NCI-H187 treated with DMSO at 0.1 percent for 48 hours (cell line): ENCODE measurements at regions not wholly inside any gene's neighbourhood (a gene's known extent, or its start where the extent isn't known, plus 50 kb on each side); places are given as distances from the start of the nearest gene placed in this dataset.
"Not testable (repeated sequence)": the region's sequence is repeated elsewhere in the genome, so short reads cannot be mapped to it uniquely, and the experiment has no call there.

Experiments used
- DNase-seq: peaks from one replicate; lab custom pipeline; 2025; lab: John Stamatoyannopoulos, UW

DNA sequence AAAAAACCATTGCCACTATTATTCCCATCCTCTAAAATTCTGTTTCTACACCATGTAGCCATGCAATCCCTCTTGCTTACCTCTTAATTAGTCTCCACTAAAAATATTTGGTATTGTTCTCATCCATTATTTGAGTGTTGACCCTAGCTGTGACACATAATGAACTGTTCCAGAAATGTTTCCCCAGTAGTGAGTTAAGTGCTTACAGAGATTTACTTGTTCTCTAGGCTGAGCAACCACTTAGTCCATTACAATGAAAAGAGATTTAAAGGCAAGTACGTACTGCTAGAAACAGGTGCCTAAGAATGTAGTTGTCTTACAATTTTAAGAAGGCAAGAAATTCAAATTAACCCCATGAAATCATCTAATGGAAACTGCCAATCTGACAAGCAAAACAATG, 112.7 kb upstream of the PTPN13 start:
- DNase-seq: no peak

DNA sequence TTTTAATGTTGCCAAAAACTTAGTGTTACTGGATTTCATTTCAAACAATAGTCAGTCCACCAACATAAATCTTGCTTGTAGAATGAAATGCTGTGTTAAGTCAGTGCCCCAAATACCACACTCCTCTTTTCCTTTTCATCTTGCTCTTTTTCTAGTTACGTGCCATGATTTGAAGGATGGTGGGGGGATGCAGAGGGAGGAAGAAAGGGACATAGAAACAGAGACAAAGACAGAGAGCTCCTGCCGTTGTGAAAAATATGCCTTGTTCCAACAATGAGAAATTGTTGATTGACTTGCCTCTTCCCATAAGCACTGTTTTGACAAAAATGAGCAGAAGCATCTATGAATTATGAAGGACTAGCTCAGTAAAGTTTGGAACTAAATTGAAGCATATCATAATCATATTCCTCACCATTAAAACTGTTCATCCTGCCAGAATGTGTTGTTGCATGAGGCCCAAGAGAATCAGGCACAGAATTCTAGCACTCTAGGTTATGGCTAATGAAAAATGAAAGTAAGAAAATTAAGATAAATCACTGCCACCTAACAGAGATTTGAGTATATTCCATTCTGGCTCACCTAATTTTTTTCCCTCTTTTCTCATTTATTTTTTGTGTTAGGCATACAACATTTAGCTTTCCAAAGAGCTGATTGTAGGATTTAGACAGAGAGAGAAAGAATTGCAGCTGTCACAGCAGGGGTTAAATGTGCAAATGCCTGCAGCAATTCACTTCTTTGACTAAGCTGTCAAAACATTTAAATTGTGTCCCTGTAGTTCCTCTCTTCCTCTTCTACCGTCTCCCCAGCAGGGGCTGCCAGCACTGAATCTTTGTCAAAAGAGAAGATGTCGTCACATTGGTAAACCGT, 111.6 kb upstream of the PTPN13 start:
- DNase-seq: no peak

DNA sequence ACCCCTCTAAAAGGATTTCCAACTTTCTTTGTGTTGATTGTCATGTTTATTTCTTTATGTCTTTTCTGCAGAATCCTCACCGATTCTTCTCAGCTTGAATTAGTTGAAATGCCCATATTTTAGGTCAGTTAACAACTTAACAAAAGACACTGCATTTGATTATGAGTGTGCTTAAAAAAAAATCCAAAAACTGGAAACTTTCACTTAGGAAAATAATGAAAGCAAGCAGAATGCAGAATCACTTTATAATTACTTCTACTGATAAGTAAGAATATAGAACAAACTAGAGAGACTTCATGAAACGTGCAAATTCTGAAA, 111.0 kb upstream of the PTPN13 start:
- no peak for DNase-seq

DNA sequence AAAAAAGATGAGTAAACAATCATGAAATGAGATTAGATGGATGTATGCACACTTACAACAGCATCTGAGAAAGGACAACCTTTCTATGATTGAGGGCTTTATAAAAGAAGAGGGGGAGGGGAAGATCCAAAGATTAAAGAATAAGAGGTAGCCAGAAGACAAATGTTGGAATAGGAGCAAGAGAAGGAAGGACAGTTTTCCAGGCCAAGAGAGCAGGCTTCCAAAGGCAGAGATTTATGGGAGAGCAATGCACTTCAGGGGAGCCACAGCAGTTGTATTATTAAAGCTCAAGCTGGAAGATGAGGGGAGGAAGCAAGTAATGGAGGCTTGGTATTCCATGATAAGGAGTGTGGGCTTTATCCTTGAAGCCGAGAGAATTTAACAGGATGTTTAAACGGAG, 110.3 kb upstream of the PTPN13 start:
- DNase-seq: no peak

DNA sequence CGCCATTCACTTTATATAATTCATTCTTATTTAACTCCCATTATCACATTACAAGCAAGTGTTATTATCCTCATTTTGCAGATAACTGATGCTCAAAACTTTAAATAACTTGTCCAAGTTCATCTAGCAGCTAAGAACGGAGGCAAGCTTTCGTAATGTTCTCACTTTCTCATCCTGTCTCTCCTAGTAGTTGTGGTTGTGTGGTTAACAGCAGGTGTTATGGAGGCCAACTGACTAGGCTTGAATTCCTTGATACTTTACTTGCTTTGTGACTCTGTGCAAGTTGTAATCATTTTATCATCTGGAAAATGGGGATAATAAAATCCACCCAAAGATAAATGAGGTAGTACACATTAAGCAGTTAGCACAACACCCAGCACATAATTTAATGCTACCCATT, 109.9 kb upstream of the PTPN13 start:
- DNase-seq: no peak

DNA sequence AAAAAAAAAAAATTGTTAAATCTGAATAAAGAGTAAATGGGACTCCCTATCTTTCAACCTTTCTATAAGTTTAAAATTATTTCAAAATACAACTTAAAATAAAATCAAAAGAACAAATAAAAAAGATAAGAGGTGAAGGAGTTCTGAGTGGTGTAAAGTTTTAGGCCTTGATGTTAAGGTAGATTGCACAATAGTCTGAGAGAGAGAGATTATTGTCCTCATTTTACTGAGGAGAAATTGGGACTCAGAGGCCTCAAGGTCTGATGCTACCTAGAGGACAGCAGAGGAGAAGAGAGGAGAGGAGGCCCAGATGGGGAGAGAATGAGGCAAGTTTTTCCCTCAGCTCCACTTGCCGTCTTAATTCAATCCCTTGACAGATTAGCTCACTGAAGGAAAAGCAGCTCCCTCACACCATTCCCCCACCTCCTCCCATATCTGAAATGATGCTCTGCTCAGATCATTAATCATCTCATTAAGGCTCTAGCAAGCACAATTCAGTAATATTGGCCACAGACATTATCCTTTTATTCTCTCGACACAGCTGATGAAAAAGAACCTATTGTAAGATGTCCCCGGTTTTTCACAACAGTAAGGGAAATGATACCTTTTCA, 106.3 kb upstream of the PTPN13 start:
- no peak for DNase-seq

DNA sequence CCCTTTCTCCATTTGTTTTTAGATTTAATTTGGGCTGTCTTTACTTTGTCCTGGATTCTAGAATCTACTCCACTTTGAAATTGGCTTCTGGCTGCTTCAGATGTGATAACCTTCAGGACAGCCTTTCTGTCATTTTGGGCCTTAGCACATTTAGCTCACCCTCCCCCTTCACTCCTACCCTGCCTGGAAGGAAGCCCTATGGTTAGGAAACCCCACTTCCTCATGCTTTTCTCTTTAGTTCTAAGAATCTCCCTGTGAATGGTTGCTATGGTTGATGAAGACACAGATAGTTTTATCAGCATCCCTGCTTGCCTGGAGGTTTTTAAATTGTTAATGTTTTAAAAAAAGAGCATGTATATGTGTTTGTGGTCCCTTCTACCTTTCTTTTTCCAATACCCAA, 100.7 kb upstream of the PTPN13 start:
- no peak for DNase-seq

DNA sequence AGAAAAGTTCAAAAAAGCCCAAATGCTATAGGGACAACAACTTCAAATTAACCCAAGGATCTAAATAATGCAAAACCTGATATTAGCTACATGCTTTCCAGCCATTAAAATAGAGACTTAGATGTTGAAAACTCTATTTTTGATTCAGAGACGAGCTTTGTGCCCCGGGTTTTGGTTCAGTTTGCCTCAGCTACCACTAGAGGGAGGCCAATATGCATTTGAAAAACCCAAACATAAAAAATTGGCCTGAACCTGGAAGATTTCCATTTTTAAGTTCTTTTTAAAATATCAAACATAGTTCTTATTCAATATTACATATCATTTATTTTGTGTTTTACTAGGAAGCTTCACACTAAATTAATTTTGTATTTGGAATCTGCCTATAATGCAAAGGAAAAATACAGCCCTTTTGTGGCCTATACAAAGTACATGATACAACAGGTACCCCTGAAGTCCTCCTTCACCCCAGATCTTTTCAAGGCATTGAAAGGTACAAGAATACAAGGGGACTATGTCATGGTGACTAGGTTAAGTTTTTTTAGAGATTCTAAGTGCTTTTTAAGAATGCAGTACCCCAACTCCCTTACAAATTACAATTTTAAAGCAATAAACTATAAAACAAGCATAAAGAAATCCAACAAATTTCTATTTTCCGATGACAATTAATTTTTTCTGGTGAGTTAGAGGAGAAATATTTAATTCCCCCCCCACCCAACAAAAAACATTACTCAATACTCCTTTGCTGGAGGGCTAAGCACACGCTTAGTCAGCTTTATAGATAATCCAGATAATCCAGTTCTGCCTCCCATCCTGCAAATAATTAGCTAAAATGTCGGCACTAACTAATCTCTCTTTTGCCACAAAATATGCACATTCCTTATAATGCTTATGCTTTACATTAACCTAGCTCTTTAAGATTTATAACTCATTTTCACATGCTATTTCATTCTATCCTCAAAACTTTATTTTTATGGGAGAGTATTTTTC, 97.7 kb upstream of the PTPN13 start:
- no peak for DNase-seq

DNA sequence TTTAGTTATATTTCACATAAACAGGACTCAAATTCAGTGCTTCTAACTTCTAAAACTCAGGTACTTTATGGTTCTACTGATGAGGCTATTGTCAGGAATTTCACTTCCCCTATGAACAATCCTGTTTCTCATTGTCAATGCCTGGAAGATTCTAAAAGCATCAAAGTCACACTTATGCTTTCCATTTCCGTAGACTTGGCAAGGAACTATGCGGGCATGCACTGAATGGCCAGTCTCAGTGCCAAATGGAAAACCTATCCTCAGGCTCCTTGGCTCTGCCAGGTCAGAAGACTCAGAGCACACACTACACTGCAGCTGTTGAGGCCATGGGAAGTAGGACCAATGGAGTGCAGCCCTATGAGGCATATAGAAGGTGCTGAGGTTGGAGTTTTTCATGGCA, 97.0 kb upstream of the PTPN13 start:
- DNase-seq: no peak

DNA sequence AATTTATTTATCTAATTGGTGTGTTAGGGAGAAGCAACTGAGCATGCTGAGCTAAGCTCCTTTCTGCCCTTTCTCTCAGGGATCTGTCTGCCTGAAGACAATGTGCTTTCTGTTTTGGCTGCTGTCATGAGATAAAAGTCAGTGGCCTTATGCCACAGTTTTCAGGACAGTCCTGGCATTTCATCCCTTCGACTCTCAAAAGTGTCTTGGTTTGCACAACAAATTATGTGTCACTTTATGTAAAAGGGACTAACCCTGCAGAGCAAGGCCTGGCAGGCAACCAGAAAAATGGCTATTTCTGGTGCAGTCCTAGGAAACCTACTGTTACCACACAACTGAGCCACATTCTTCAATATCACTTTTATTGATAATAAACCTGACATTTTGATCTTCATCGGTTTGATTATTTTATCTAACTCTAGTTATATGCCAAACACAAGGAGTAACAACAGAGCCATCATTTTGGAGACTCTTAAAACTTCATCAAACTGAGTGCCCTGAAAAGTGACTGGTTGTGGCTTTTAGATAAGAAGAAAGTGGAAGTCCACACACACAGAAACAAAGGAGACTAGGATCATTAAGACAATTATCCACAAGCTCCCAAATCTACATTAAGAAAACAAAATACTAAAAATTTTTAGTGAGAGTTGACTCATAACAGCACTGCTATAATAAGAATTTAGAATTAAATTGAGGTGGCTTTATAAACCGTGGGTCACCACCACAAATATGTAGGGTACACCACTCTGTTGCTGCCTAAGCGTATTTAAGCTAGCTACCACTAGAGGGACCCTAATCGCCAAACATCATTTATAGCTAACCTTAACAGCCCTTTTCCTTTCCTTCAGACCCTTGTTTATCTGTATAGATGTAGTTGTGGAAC, 95.9 kb upstream of the PTPN13 start:
- peak; percentile 43 for DNase-seq

DNA sequence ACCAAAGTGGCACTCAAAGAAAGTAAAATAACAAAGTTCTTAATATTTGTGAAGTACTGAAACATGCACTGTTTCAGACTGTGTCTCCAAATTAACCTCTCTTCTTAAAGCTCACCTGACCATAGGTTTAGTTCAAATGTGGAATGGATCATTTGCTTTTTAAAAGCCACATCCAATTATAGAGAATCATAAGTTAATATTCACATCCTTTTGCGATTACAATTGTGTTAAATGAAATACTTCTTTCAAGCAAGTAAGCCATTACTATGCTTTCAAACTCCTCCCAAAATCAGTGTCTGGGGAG, 95.3 kb upstream of the PTPN13 start:
- no peak for DNase-seq

DNA sequence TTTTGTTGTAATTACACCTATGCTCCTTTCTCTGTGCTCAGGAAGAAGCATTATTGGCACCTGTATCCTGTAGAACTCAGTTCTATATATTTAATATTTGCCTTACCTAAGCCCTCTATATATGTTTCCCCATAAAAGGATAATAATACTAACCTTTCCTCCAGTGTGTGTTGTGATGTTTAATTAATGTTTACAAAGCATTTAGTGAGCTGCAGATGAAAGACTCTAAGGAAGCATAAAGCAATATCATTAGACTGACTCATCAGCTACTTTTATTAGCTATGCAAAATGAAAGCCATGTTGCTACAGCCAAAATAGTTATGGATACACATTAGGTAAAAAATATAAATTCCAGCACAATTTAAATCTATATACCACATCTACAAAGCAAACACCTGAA, 93.6 kb upstream of the PTPN13 start:
- no peak for DNase-seq

DNA sequence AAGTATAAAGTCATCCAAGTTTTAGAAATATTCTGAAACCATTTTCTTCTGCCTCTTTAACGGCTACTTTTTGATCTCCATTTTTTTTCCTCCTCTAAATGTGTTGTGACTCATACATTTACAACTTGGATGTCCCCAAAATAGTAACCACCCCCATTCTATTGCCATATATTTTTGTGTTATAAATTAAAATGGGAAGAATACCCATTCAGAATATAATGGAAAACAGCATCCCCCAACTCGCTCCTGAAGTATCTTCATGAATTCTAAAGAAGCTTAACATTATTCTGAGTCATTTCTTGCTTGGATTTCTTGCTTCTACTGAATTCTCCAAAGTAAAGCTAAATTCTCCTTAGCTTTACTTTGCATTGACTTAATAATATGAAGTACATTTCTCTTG, 92.0 kb upstream of the PTPN13 start:
- DNase-seq: no peak

DNA sequence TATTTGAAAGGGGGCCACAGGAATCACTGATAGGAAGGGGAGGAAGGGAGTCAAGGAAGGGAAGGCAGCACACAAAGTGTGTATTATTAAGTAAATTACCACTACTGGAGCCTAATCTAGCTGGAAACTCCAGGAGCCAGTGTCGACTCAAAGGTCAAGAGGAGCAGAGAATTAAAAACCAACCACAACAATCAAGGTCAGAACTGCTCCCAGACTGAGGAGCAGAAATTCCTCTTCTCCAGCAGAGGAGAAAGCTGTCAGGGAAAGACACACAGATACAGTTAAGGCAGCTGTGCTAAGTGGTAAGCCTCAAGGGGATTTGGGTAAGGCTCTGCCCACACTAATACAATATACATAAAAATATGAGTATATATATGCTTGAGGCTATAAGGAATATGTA, 87.5 kb upstream of the PTPN13 start:
- no peak for DNase-seq

DNA sequence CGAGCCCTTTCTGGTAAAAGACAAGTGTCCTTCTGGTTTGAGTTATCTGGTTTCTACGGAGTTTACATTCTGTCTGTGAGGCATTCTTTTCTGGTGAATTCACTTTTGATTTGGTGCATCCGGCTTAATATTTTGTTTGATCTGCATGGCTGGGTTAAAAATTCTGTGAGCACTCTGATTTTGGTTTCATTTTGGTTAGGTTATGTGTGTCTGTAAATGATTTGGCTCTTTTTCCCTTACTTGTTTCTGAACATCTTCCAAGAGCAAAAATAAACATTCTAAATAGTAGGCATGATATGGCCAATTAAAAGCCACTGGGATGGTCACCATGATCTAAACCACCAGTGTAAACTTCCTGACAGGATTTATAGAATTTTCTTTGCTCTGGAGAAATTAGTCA, 85.7 kb upstream of the PTPN13 start:
- no peak for DNase-seq

DNA sequence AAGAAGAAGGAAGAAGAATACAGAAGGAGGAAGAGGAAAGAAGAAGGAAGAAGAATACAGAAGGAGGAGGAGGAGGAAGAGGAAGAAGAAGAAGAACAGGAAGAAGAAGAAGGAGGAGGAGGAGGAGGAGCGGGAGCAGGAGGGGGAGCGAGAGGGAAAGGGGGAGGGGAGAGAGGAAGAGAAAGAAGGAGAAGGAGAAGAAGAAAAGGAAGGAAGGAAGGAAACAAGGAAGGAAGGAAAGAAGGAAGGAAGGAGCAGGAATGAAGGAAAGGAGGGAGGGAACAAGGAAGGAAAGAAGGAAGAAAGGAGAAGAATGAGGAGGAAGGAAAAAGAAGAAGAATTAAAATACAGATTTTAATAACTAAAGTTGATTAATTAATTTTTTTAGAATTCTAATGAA, 82.5 kb upstream of the PTPN13 start:
- no peak for DNase-seq

DNA sequence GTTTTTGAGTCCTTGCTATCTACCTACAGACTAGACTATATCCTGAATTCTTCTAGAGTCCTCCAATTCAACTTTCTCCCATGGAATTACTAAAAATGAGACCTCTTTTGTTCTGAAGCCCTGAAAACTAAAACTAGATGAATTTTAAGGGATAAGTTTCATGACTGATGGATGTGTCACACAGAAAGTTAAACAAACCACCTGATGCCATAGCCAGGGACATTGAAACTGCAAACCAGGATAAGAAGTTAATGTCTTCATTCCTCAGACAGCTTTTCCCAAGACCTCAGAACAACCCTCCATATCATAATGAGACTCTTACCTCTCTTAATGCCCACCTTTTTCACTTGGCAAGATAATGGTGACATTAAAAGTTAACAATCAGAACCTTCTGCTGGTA, 81.5 kb upstream of the PTPN13 start:
- no peak for DNase-seq

DNA sequence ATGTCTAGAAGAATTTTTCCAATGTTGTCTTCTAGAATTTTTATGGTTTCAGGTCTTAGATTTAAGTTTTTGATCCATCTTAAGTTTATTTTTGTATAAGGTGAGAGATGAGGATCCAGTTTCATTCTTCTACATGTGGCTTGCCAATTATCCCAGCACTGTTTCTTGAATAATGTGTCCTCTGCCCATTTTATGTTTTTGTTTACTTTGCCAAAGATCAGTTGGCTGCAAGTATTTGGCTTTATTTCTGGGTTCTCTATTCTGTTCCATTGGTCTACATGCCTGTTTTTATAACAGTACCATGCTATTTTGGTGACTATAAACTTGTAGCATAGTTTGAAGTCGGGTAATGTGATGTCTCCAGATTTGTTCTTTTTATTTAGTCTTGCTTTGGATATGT, 78.2 kb upstream of the PTPN13 start:
- DNase-seq: not testable (repeated sequence)

DNA sequence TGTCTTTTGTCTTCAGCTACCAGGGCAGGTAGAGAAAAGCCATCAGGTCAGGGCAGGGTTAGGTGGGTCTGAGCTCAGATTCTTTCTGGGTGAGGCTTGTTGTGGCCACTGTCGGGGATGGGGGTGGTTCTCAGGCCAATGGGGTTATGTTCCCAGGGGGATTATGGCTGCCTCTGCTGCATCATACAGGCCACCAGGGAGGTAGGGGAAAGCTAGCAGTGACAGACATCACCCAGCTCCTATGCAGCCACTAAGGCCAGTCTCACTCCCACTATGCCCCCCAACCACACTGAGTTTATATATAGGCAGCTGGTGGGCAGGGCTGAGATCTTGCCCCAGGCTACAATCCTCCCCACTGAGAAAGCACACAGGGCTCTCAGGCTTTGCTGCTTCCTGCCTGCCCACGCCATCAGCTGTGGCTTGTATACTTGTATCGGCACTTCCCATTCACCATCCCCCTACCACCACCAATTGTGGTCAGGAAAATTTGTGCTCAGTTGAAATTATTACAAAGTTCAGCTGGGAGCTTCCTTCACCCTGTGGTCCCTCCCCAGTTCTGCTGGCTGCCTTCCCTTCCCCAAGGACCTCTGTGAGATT, 72.6 kb upstream of the PTPN13 start:
- DNase-seq: no peak

DNA sequence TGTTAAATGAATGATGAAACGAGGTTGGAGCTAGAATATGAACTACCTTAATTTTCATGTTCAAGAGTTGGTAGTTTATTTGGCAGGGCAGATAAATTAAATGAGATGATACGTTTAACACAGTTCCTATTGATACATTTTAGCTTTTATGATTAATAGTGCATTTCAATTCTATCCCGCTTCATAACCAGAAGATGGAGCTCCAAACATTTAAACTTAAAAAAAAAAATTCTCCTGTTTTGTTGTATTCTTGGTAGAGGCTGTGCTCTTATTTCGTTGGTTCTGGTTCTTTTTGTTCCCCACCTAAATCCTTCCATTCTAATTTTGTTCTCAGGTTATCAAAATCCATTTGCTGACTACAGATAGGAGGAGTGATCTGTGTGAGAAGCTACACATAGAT, 71.8 kb upstream of the PTPN13 start:
- no peak for DNase-seq

DNA sequence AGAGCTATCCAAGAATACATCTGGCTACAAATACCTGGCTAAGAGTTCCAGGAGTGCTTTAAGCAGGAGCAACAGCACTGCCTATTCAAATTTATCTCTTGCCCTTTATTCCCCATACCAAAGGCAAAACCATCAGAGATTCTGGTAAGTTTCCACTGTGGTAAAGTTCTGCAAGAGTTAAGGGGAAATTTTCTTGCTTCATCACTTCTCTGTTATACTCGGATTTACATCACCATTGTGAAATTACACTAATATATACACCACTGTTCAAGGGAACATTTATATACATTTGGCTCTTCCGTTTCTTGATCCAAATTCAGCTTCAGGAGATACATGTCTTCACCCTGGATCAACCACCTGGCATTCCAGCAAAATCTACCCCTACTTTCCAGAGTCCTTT, 70.8 kb upstream of the PTPN13 start:
- no peak for DNase-seq

DNA sequence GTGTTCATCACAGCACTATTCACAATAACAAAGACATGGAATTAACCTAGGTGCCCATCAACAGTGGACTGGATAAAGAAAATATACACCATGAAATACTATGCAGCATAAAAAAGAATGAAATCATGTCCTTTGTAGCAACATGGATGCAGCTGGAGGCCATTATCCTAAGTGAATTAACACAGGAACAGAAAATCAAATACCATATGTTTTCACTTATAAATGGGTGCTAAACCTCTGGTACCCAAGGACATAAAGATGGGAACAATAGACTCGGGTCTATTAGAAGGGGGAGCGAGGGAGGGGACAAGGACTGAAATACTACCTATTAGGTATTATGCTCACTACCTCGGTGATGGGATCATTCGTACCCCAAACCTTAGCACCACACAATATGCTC, 66.4 kb upstream of the PTPN13 start:
- not testable (repeated sequence) for DNase-seq
